Natural killer cell (primary cell): ENCODE measurements at regions not wholly inside any gene's neighbourhood (a gene's known extent, or its start where the extent isn't known, plus 50 kb on each side); places are given as distances from the start of the nearest gene placed in this dataset.

Source experiments
- ATAC-seq, 3 donors: fragments of 150-1000 bp in 2 of 3; fragments of 200-7000 bp in 1 of 3; cut with Tn5 transposase; 1 replicate in 1 of 3; 2 replicates in 2 of 3; pipeline ENCODE4 v1.10.0; 2021; ENCODE audit warnings: mild to moderate bottlenecking in 2 of 3, moderate library complexity in 2 of 3
- DNase-seq, 2 donors: peaks; one replicate each; pipeline versions ENCODE4 v3.0.0 to v3.0.0-alpha.2; 2013 to 2021; ENCODE audit warnings: mixed read lengths in 1 of 2
- H3K27ac ChIP-seq: one replicate; pipeline ENCODE4 v1.5.1; 2013; ENCODE audit warnings: mild to moderate bottlenecking, low read length
- H3K27me3 ChIP-seq: one replicate; pipeline ENCODE4 v1.6.1; 2013; ENCODE audit warnings: low read length; ENCODE audit not compliant: control insufficient read depth, insufficient read depth
- H3K36me3 ChIP-seq: one replicate; pipeline ENCODE4 v1.6.1; 2013; ENCODE audit warnings: low read length; ENCODE audit not compliant: control insufficient read depth, insufficient read depth
- H3K4me1 ChIP-seq: one replicate; pipeline ENCODE4 v1.6.1; 2013; ENCODE audit warnings: low read length; ENCODE audit not compliant: control insufficient read depth, insufficient read depth
- H3K4me3 ChIP-seq: one replicate; pipeline ENCODE4 v1.5.1; 2013; ENCODE audit warnings: low read length
- H3K9me3 ChIP-seq: one replicate; pipeline ENCODE4 v1.6.1; 2013; ENCODE audit warnings: low read length; ENCODE audit not compliant: control insufficient read depth, insufficient read depth
- H3K27ac Mint-ChIP-seq, 2 donors: one replicate each; pipeline ENCODE4 v1.8.0; 2022; ENCODE audit warnings: mild to moderate bottlenecking in 2 of 2, mixed read lengths in 2 of 2, moderate library complexity in 1 of 2
- H3K27me3 Mint-ChIP-seq, 2 donors: one replicate each; pipeline ENCODE4 v1.8.0; 2022; ENCODE audit warnings: low read depth in 2 of 2, mixed read lengths in 2 of 2
- H3K36me3 Mint-ChIP-seq: one replicate; pipeline ENCODE4 v1.8.0; 2022; ENCODE audit warnings: mixed read lengths
- H3K4me1 Mint-ChIP-seq, 2 donors: one replicate each; pipeline ENCODE4 v1.8.0; 2022; ENCODE audit warnings: mixed read lengths in 2 of 2
- H3K4me3 Mint-ChIP-seq: one replicate; pipeline ENCODE4 v1.8.0; 2022; ENCODE audit warnings: mild to moderate bottlenecking, moderate library complexity, mixed read lengths
- H3K9me3 Mint-ChIP-seq, 2 donors: one replicate each; pipeline ENCODE4 v1.8.0; 2022; ENCODE audit warnings: mixed read lengths in 2 of 2
- CTCF ChIP-seq: fragments of 200-600 bp; IDR thresholded peaks from one replicate; pipeline ENCODE4 v1.8.0; 2022; ENCODE audit warnings: antibody characterized with exemption
- WGBS: methylation state at CpG from one replicate; pipeline ENCODE4 v1.1.7; 2013; ENCODE audit warnings: missing lambda C conversion rate; ENCODE audit not compliant: insufficient coverage; 5-methylcytosine and 5-hydroxymethylcytosine counted together
- intact Hi-C: fragments of 100-400 bp; cut with micrococcal nuclease; formaldehyde crosslinking; loops from one replicate; pipeline ENCODE4 v1.14.2; 2022

DNA sequence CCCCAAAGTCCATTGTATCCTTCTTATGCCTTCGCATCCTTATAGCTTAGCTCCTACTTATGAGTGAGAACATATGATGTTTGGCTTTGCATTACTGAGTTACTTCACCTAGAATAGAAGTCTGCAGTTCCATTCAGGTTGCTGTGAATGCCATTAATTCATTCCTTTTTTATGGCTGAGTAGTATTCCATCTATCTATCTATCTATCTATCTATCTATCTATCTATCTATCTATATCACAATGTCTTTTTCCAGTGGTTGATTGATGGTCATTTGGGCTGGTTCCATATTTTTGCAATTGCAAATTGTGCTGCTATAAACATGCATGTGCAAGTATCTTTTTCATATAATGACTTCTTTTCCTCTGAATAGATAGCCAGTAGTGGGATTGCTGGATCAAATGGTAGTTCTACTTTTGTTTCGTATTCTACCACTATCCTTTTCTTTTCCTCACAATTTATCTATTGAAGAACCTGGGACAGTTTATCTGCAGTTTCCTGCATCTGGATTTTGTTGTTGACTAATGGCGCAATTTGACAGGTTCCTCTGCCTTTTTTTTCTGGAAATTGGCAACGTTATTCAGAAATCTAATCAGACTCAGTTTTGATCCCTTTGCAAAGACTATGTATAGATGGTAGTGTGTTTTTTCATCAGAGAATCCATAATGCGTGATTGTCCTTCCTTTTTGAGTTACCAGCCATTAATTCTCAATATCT, 287.2 kb downstream of the ARL4A start:
- Histone ChIP-seq H3K36me3 (no peaks in the 10 kb centered on the region), H3K27me3 (no peaks in the 10 kb centered on the region), H3K9me3 (no peaks in the 10 kb centered on the region), H3K27ac (no peak overlapping the region), H3K4me3 (no peak overlapping the region), H3K4me1 (no peaks in the 10 kb centered on the region)
- Mint-ChIP-seq H3K27me3 (no peaks in the 10 kb centered on the region), H3K27ac (no peak overlapping the region), H3K36me3 (no peaks in the 10 kb centered on the region), H3K9me3 (peaks cover 0 to 3% of the 10 kb centered on the region in 2 donors), H3K4me3 (no peak overlapping the region), H3K4me1 (no peaks in the 10 kb centered on the region)
- TF ChIP-seq CTCF: no peak
- ATAC-seq (no peak), DNase-seq (no peak)
- intact Hi-C loops: no loop called here
- WGBS: 94% methylated on average over 4 of the region's 5 CpGs

- intact Hi-C loops: no loop called here
These were observed 288.0 kb downstream of the ARL4A start for GRCh38 chr7:12975412-12975811.

DNA sequence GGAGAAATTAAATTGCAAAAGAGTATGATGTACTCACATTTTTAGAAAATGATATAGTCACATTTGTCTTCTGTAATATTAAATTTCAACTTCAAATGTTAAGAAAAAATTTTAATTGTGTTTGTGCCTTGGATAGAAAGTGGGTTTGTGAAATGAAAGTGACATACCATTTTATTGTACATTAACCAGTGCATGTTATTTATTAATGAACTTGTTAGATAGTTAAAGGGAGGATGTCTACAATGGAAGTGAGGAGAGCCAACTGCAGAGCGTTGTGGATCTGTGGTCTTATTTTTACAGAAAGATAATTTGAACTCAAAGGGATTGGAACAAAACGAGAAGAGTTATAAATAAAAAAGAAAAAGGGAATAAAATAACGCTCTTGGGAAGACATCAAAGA, 291.7 kb downstream of the ARL4A start:
- intact Hi-C loops: no loop called here
- TF ChIP-seq CTCF: no peak
- no peaks in the 10 kb centered on the region for H3K27me3 Mint-ChIP-seq
- H3K4me3 Mint-ChIP-seq: no peak overlapping the region
- H3K9me3 Mint-ChIP-seq: peaks cover 4% of the 10 kb centered on the region in 2 donors
- H3K4me1 Mint-ChIP-seq: no peaks in the 10 kb centered on the region
- H3K36me3 Mint-ChIP-seq: no peaks in the 10 kb centered on the region
- WGBS: 70% methylated on average over 1 of the region's 3 CpGs
- Histone ChIP-seq H3K27me3 (no peaks in the 10 kb centered on the region), H3K4me1 (no peaks in the 10 kb centered on the region), H3K9me3 (no peaks in the 10 kb centered on the region), H3K4me3 (no peak overlapping the region), H3K27ac (no peak overlapping the region), H3K36me3 (no peaks in the 10 kb centered on the region)
- no peak for ATAC-seq
- DNase-seq: no peak
- no peak overlapping the region for H3K27ac Mint-ChIP-seq

More at GRCh38 chr7:12975412-12975811, 288.0 kb downstream of the ARL4A start:
- no peaks in the 10 kb centered on the region for H3K4me1 ChIP-seq
- no peak for DNase-seq
- no peak for ATAC-seq
- no peaks in the 10 kb centered on the region for H3K36me3 Mint-ChIP-seq
- no peak overlapping the region for H3K27ac ChIP-seq
- H3K4me1 Mint-ChIP-seq: no peaks in the 10 kb centered on the region
- H3K9me3 ChIP-seq: no peaks in the 10 kb centered on the region
- no peak overlapping the region for H3K27ac Mint-ChIP-seq
- H3K4me3 ChIP-seq: no peak overlapping the region
- H3K36me3 ChIP-seq: no peaks in the 10 kb centered on the region
- no peak overlapping the region for H3K4me3 Mint-ChIP-seq
- peaks cover 0 to 2% of the 10 kb centered on the region in 2 donors for H3K9me3 Mint-ChIP-seq
- no peaks in the 10 kb centered on the region for H3K27me3 Mint-ChIP-seq
- no peak for TF ChIP-seq CTCF
- no peaks in the 10 kb centered on the region for H3K27me3 ChIP-seq

DNA sequence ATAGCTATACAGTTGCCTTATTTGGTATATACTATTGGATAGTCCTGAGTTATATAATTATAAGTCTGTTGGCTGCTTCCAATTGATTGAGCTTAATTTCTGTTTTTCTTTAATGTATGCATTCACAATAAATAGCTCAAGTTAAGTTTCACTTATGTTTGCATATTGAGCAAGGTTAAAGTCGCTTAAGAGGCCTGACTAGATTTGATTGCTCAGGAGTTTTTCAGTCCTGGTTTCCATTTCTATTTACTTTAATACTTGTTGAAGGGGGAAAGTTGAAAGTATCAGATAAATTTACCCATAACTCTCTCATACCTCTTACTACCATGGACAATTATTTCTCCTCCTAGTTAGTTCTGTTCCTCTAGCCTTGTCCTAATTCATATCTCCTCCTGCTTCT, 294.7 kb downstream of the ARL4A start:
- Histone ChIP-seq H3K4me1 (no peaks in the 10 kb centered on the region), H3K27me3 (no peaks in the 10 kb centered on the region), H3K36me3 (no peaks in the 10 kb centered on the region), H3K27ac (no peak overlapping the region), H3K9me3 (no peaks in the 10 kb centered on the region), H3K4me3 (no peak overlapping the region)
- DNase-seq (no peak), ATAC-seq (no peak)
- TF ChIP-seq CTCF: no peak
- Mint-ChIP-seq H3K27me3 (no peaks in the 10 kb centered on the region), H3K9me3 (peaks cover 4% of the 10 kb centered on the region in 2 donors), H3K36me3 (no peaks in the 10 kb centered on the region), H3K4me3 (no peak overlapping the region), H3K4me1 (no peaks in the 10 kb centered on the region), H3K27ac (no peak overlapping the region)
- intact Hi-C loops: no loop called here
- WGBS: no CpG with 5 or more reads among the region's 1 CpG
